ENCODE measurements at regions not wholly inside any gene's neighbourhood (a gene's known extent, or its start where the extent isn't known, plus 50 kb on each side); places are given as distances from the start of the nearest gene placed in this dataset.

DNA sequence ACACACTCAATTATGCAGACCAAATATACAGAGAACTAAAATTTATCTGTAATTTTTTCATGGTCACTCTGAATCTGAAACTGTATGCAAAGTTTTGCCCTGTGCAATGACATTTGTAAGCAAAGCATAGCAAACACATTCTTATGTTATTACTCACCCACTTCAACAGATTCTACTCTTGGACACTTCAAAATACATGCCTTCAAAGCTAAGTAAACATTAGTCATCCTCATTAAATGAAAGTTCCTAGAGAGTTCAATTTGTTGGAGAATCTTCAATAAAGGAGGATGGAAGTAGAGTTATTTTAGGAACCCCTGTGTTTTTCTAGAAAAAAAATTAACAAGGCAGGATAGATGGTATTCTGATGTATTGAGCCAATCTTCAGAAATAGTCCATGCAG lies 639.7 kb upstream of the C9orf72 start:
- peaks cover 9% of the 10 kb centered on the region for H3K4me1 Mint-ChIP-seq
- no peak for DNase-seq (ENCODE audit: low spot score)
- H3K27ac ChIP-seq: no peak overlapping the region
- H3K4me3 ChIP-seq: no peak overlapping the region
- H2AFZ ChIP-seq (replicated peaks): no peak overlapping the region
- H3K36me3 Mint-ChIP-seq: no peaks in the 10 kb centered on the region
- TF ChIP-seq CTCF (IDR thresholded peaks at IDR 0.05) (no peak), EZH2phosphoT487 (IDR thresholded peaks at IDR 0.05) (no peak), EZH2 (IDR thresholded peaks at IDR 0.05) (no peak)
- H3K4me1 ChIP-seq: no peaks in the 10 kb centered on the region
- no peak overlapping the region for H3K4me2 ChIP-seq
- no peak overlapping the region for H3K9ac ChIP-seq
- no peaks in the 10 kb centered on the region for H3K9me3 ChIP-seq (ENCODE audit: low read depth)
- H3K9me3 Mint-ChIP-seq: no peaks in the 10 kb centered on the region
- H3K27me3 ChIP-seq: no peaks in the 10 kb centered on the region
- H3K4me3 Mint-ChIP-seq: no peak overlapping the region
- H3F3A ChIP-seq (ENCODE audit: low read depth): no peaks in the 10 kb centered on the region
- no peaks in the 10 kb centered on the region for H4K20me1 ChIP-seq (ENCODE audit: low read depth)
- no peaks in the 10 kb centered on the region for H3K79me2 ChIP-seq (ENCODE audit: low read depth)
- H3K36me3 ChIP-seq: no peaks in the 10 kb centered on the region
- no peaks in the 10 kb centered on the region for H3K27me3 Mint-ChIP-seq (ENCODE audit: insufficient read depth, low read depth)
- no peak overlapping the region for H3K27ac Mint-ChIP-seq

- Histone ChIP-seq H3K4me1 (no peaks in the 10 kb centered on the region), H4K20me1 (ENCODE audit: low read depth) (no peaks in the 10 kb centered on the region), H3K79me2 (ENCODE audit: low read depth) (no peaks in the 10 kb centered on the region), H3F3A (ENCODE audit: low read depth) (no peaks in the 10 kb centered on the region), H3K9me3 (ENCODE audit: low read depth) (no peaks in the 10 kb centered on the region), H3K4me3 (no peak overlapping the region), H3K4me2 (no peak overlapping the region), H2AFZ (replicated peaks) (no peak overlapping the region), H3K27me3 (no peaks in the 10 kb centered on the region), H3K27ac (no peak overlapping the region), H3K36me3 (no peaks in the 10 kb centered on the region), H3K9ac (no peak overlapping the region)
- H3K36me3 Mint-ChIP-seq: no peaks in the 10 kb centered on the region
- H3K4me3 Mint-ChIP-seq: no peak overlapping the region
- H3K27ac Mint-ChIP-seq: no peak overlapping the region
- no peak for TF ChIP-seq EZH2 (IDR thresholded peaks at IDR 0.05)
- TF ChIP-seq CTCF (IDR thresholded peaks at IDR 0.05): no peak
- no peak for TF ChIP-seq EZH2phosphoT487 (IDR thresholded peaks at IDR 0.05)
- H3K9me3 Mint-ChIP-seq: no peaks in the 10 kb centered on the region
- peaks cover 9% of the 10 kb centered on the region for H3K4me1 Mint-ChIP-seq
- no peaks in the 10 kb centered on the region for H3K27me3 Mint-ChIP-seq (ENCODE audit: insufficient read depth, low read depth)
- no peak for DNase-seq (ENCODE audit: low spot score)
Observed at GRCh38 chr9:28215536-28216299, 642.4 kb upstream of the C9orf72 start.

- Histone ChIP-seq H3K36me3 (no peaks in the 10 kb centered on the region), H3K9ac (no peak overlapping the region), H3K4me2 (no peak overlapping the region), H3K27me3 (no peaks in the 10 kb centered on the region), H3K79me2 (ENCODE audit: low read depth) (no peaks in the 10 kb centered on the region), H3F3A (ENCODE audit: low read depth) (no peaks in the 10 kb centered on the region), H2AFZ (replicated peaks) (no peak overlapping the region), H3K27ac (no peak overlapping the region), H3K4me3 (no peak overlapping the region), H3K4me1 (no peaks in the 10 kb centered on the region), H3K9me3 (ENCODE audit: low read depth) (no peaks in the 10 kb centered on the region), H4K20me1 (ENCODE audit: low read depth) (no peaks in the 10 kb centered on the region)
- no peaks in the 10 kb centered on the region for H3K9me3 Mint-ChIP-seq
- H3K27me3 Mint-ChIP-seq (ENCODE audit: insufficient read depth, low read depth): peaks cover 3% of the 10 kb centered on the region
- H3K36me3 Mint-ChIP-seq: no peaks in the 10 kb centered on the region
- no peak overlapping the region for H3K27ac Mint-ChIP-seq
- no peak overlapping the region for H3K4me3 Mint-ChIP-seq
- no peaks in the 10 kb centered on the region for H3K4me1 Mint-ChIP-seq
- TF ChIP-seq EZH2 (IDR thresholded peaks at IDR 0.05) (no peak), EZH2phosphoT487 (IDR thresholded peaks at IDR 0.05) (no peak), CTCF (IDR thresholded peaks at IDR 0.05) (no peak)
- DNase-seq (ENCODE audit: low spot score): no peak
Observed at GRCh38 chr9:28232686-28233085, 659.4 kb upstream of the C9orf72 start.

Data from neural progenitor cell (in vitro differentiated cells).